ENCODE measurements at regions not wholly inside any gene's neighbourhood (a gene's known extent, or its start where the extent isn't known, plus 50 kb on each side); places are given as distances from the start of the nearest gene placed in this dataset.

DNA sequence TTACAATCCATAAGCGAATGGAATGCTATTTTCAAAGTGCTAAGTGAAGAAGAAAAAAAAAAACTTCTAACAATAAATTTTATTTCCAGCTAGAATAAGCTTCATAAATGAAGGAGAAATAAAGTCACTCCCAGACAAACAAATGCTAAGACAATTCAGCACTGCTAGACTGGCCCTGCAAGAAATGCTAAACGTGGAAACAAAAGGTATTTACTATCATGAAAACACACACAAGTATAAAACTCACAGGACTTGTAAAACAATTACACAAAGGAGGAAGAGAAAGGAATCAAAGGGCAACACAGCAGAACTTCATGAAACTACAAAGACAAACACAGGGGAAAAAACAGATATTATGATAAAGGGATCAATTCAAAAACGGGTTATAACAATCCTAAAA, 85.8 kb upstream of the NELL2 start:
- no peak for DNase-seq

DNA sequence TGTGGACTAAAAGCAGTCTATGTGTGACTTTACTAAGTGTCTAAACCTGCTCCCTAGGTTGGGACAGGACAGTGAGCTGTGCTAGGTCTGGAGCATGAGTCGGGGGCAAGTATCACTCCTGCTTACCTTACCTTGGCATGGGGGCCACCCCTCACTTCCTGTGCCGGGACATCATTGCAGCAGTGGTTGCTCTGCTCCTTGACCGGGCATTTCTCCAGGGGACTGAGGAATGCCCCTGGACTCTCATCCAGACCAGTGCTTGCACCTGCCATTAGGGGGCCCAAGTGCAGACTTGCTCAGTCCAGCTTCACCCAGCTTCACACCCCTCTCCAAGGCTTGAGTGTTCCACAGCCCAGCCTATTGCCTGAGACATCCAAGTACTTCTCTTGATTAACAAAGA, 84.7 kb upstream of the NELL2 start:
- no peak for DNase-seq

DNA sequence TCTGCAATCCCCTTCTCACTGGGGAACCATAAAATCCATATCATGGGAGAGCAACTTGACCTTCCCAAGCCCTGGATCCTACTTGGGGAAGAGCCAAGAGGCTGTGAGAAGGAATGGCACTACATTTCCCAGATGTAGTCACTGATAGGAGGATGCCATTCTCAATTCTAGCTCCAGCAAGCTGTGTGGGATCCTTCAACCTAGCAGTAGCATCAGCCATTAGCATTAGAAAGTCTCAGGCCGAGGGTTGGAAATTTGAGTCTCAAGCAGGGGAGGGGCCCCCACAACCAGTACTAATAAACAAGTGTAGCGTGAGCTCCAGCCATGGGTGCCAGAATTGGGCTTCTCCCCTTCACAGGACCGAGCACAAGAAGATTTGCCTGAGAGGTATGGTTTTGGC, 84.3 kb upstream of the NELL2 start:
- DNase-seq: no peak

DNA sequence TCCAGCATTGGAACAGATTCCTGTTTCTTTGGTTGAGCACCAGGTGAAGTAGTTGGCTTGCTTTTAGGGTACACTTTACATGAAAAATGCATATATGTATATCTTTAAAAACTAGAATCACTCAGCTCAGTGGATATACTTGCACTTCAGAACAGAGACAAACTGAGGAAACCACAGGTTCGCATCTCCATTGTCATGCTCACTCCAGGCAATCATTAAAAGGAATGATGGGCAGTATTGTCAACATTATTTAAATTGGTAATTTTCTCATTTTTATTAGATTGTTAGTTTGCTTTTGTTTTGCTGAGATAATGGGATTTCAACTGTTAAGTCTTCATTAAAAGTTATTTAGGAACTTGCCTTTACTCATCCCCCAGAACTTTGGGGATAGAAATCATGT, 71.0 kb upstream of the NELL2 start:
- no peak for DNase-seq

DNA sequence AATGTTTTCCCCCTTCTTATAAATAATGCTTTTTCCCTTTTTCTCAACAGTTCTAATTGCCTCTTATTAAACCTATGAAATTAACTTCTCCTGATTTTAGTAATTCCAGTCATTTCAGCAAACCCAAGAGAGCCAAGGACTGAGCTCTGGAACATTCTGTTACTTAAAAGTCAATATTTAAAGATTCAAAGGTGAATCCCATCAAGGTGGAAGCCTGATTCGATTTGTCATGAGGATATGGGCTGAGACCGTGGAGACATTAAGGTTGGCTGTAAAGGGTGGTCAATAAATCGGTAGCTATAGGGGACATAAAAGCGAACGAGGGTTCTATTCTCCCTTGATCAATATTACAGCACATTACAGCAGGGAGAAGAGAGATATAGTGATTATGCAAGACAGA, 66.6 kb upstream of the NELL2 start:
- no peak for DNase-seq

DNA sequence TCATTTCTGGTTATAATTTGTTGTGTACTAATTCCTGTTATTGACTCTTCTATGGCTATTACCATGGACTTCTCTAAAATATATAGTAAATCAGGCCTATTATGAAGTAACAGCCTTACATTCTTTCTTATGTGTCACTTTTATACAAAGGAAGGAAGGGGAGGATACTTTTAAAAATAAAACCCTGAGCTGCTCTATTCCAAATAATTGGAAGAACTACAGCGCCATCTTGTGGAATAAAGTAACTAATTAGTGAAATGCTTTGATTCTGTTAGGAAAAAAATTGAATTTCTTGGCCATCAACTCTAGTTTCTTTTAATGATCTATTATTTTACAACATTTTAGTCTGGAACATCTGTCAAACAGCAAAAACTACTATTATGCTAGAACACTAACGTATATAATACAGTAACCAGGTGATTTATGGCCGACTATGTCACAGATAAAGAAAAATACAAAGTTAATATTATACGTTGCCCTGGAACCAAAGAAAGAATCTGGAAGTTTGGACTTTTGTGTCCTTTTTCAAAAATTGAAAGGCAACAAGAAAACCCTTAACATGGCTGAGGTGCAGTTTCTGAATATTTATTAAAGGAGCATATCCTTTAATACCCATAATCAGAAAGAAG, 55.0 kb upstream of the NELL2 start:
- DNase-seq: peak; percentile 50 to 73

DNA sequence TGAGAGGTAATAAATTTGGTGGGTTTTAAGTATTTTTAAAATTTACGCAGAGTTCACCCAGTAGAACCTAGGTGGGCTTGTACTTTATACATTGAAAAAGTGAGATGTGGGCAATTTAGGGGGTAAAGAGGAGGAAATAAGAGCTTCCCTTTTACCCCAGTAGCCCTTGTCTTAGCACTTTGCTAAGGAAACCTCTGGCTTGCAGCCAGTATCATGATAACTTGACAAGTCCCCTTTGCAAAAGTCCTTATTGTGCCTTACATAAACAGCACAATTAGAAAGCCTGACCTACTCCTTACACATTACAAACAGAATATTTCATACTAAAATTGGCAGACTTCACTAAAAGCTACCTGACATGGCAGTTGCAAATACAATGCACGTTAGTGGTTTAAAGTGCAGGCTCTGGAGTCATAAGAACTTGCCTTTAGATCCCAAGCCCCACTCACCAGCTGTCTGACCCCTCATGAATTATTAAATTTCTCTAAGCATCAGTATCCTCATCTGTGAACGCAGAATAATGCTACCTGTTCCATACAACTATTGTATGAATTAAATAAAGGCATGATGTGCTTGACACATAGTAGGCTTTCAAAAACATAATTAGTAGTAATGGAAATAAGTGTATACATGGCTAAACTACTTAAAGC, 53.2 kb upstream of the NELL2 start:
- no peak for DNase-seq
